ENCODE measurements at regions not wholly inside any gene's neighbourhood (a gene's known extent, or its start where the extent isn't known, plus 50 kb on each side); places are given as distances from the start of the nearest gene placed in this dataset.
"Not testable (repeated sequence)": the region's sequence is repeated elsewhere in the genome, so short reads cannot be mapped to it uniquely, and the experiment has no call there.

DNA sequence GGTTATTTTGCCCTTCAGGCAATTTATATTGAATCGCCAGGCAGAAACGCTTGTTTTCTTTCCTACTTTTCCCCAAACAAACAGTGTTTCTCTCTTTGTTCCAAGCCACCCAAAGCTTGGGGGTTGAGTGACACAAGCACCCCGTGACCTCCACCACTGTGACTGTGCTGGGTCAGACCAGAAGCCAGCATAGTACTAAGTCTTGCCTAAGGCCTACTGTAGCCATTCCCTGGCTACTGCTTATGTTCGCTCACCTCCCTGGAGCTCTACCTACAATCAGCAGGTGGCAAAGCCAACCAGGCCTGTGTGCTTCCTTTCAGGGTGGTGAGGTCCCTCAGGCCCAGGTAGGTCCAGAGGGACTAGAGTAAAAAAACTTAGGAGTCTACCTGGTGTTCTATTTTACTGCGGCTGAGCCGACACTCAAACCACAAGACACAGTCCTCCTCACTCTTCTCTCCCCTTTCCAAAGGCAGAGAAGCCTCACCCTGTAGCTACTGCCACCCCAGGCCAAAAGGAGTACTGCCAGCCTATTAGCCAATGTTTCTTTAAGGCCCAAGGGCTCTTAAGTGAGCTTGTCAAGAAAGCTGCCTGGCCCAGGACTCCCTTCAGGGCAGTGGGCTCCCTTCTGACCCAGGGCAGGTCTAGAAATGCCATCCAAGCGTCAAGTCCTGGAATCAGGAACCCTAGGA lies 411.8 kb upstream of the MIS18BP1 start:
- Histone ChIP-seq H3K4me3 (ENCODE audit: low read depth in 1 of 3, low read length in 3 of 3) (no peak overlapping the region), H3K9me3 (ENCODE audit: control insufficient read depth in 2 of 2, insufficient read depth in 1 of 2, low read depth in 1 of 2, low read length in 1 of 2) (peaks cover 1 to 13% of the 10 kb centered on the region in 2 donors), H3K27ac (ENCODE audit: low read depth in 1 of 3, low read length in 2 of 3) (no peak overlapping the region), H3K27me3 (ENCODE audit: control insufficient read depth in 3 of 3, insufficient read depth in 3 of 3, low read length in 3 of 3) (no peaks in the 10 kb centered on the region), H3K36me3 (ENCODE audit: control insufficient read depth in 3 of 3, insufficient read depth in 2 of 3, low read depth in 1 of 3, low read length in 3 of 3) (no peaks in the 10 kb centered on the region), H3K4me1 (ENCODE audit: control insufficient read depth in 3 of 3, insufficient read depth in 2 of 3, low read depth in 1 of 3, low read length in 2 of 3) (no peaks in the 10 kb centered on the region)
- 73 to 79% (median 77%) methylated on average over 7 of the region's 7 CpGs for WGBS, 3 donors
- FAIRE-seq: no peak
- no peak for DNase-seq

DNA sequence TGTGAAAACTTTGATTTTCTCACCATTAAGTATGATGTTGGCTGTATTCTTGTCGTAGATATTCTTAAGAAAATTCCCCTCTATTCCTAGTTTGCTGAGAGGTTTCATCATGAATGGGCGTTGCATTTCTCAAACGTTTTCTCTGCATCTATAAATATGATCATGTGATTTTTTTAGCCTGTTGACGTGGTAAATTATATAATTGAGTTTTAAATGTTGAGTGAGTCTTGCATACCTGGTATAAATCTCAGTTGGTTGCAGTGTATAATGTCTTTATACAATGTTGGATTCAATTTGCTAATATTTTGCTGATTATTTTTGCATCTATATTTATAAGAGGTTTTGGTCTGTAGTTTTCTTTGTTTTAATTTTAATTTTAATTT lies 405.9 kb upstream of the MIS18BP1 start:
- no peaks in the 10 kb centered on the region for H3K9me3 ChIP-seq (ENCODE audit: control insufficient read depth in 2 of 2, insufficient read depth in 1 of 2, low read depth in 1 of 2, low read length in 1 of 2)
- DNase-seq (no peak), FAIRE-seq (no peak)
- no peak overlapping the region for H3K27ac ChIP-seq (ENCODE audit: low read depth in 1 of 3, low read length in 2 of 3)
- no peaks in the 10 kb centered on the region for H3K27me3 ChIP-seq (ENCODE audit: control insufficient read depth in 3 of 3, insufficient read depth in 3 of 3, low read length in 3 of 3)
- WGBS, 3 donors: 46 to 58% (median 46%) methylated on average over 4 of the region's 4 CpGs
- no peak overlapping the region for H3K4me3 ChIP-seq (ENCODE audit: low read depth in 1 of 3, low read length in 3 of 3)
- H3K4me1 ChIP-seq (ENCODE audit: control insufficient read depth in 3 of 3, insufficient read depth in 2 of 3, low read depth in 1 of 3, low read length in 2 of 3): no peaks in the 10 kb centered on the region
- no peaks in the 10 kb centered on the region for H3K36me3 ChIP-seq (ENCODE audit: control insufficient read depth in 3 of 3, insufficient read depth in 2 of 3, low read depth in 1 of 3, low read length in 3 of 3)

DNA sequence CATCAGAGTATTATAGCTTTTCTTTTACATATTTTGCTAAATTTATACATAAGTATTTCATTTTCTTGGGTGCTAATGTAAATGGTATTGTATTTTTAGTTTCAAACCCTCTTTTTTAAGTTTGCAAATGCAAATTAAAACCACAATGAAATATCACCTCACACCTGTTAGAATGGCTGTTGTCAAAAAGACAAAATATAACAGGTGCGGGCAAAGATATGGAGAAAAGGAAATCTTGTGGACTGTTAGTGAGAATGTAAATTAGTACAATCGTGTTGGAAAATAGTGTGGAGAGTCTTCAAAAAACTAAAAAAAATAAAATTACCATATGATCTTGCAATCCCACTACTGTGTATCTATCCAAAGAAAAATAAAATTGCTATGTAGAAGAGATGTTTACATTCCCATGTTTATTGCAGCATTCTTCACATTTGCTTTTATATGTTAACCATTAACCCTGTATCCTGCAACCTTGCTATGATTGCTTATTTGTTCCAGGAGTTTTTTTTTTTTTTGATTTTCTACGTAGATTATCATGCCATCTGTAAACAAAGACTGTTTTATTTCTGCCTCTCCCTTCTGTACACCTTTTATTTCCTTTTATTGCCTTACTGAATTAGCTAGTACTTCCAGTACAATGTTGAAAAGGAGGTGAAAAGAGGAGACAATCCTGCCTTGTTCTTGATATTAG lies 405.4 kb upstream of the MIS18BP1 start:
- 62 to 66% (median 62%) methylated on average over 3 of the region's 3 CpGs for WGBS, 3 donors
- Histone ChIP-seq H3K4me1 (ENCODE audit: control insufficient read depth in 3 of 3, insufficient read depth in 2 of 3, low read depth in 1 of 3, low read length in 2 of 3) (no peaks in the 10 kb centered on the region), H3K36me3 (ENCODE audit: control insufficient read depth in 3 of 3, insufficient read depth in 2 of 3, low read depth in 1 of 3, low read length in 3 of 3) (no peaks in the 10 kb centered on the region), H3K27me3 (ENCODE audit: control insufficient read depth in 3 of 3, insufficient read depth in 3 of 3, low read length in 3 of 3) (no peaks in the 10 kb centered on the region), H3K27ac (ENCODE audit: low read depth in 1 of 3, low read length in 2 of 3) (no peak overlapping the region), H3K9me3 (ENCODE audit: control insufficient read depth in 2 of 2, insufficient read depth in 1 of 2, low read depth in 1 of 2, low read length in 1 of 2) (no peaks in the 10 kb centered on the region), H3K4me3 (ENCODE audit: low read depth in 1 of 3, low read length in 3 of 3) (no peak overlapping the region)
- DNase-seq (no peak), FAIRE-seq (no peak)

DNA sequence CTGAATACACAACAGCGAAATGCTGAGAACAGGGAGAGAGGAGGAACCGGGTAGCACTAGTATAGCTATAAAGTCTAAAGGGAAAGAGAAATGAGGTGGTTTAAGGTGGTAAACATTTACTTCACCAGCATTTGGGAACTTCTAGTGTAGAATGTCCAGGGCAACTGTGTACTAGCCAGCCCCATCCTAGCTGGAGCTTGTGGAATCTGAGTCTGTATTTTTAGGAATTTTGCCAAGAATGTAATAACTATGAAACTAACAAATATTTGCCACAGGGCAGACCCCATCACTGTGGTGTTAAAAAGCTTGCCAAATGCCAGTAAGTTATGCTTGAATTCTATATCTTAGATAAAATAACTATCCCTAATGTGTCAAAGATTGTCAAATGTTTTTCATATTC lies 398.9 kb upstream of the MIS18BP1 start:
- H3K36me3 ChIP-seq (ENCODE audit: control insufficient read depth in 3 of 3, insufficient read depth in 2 of 3, low read depth in 1 of 3, low read length in 3 of 3): no peaks in the 10 kb centered on the region
- H3K9me3 ChIP-seq (ENCODE audit: control insufficient read depth in 2 of 2, insufficient read depth in 1 of 2, low read depth in 1 of 2, low read length in 1 of 2): no peaks in the 10 kb centered on the region
- no peak overlapping the region for H3K27ac ChIP-seq (ENCODE audit: low read depth in 1 of 3, low read length in 2 of 3)
- FAIRE-seq (no peak), DNase-seq (no peak)
- 45 to 64% (median 61%) methylated on average over 2 of the region's 2 CpGs for WGBS, 3 donors
- H3K27me3 ChIP-seq (ENCODE audit: control insufficient read depth in 3 of 3, insufficient read depth in 3 of 3, low read length in 3 of 3): no peaks in the 10 kb centered on the region
- no peak overlapping the region for H3K4me3 ChIP-seq (ENCODE audit: low read depth in 1 of 3, low read length in 3 of 3)
- H3K4me1 ChIP-seq (ENCODE audit: control insufficient read depth in 3 of 3, insufficient read depth in 2 of 3, low read depth in 1 of 3, low read length in 2 of 3): no peaks in the 10 kb centered on the region

DNA sequence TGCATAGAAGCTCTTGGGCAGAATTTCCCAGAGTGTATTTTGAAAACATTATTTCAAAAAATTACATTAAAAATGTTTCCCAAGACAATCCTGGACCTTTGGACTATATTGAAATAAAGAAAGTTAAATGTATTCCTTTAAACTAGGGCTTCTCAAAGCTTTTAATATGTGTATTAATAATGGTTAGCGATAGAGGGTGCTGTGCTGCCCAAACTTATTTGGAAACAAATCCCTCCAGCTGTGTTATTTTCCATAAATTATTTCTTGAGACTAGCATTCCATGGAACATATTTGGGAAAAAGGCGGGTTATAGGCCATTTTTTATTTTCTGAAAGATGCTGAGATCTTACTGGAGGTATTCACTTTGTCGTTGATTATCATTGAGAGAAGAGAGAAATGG lies 397.8 kb upstream of the MIS18BP1 start:
- H3K9me3 ChIP-seq (ENCODE audit: control insufficient read depth in 2 of 2, insufficient read depth in 1 of 2, low read depth in 1 of 2, low read length in 1 of 2): no peaks in the 10 kb centered on the region
- H3K36me3 ChIP-seq (ENCODE audit: control insufficient read depth in 3 of 3, insufficient read depth in 2 of 3, low read depth in 1 of 3, low read length in 3 of 3): no peaks in the 10 kb centered on the region
- no peak overlapping the region for H3K27ac ChIP-seq (ENCODE audit: low read depth in 1 of 3, low read length in 2 of 3)
- H3K4me3 ChIP-seq (ENCODE audit: low read depth in 1 of 3, low read length in 3 of 3): no peak overlapping the region
- DNase-seq (no peak), FAIRE-seq (no peak)
- 72 to 80% (median 74%) methylated on average over 3 of the region's 3 CpGs for WGBS, 3 donors
- no peaks in the 10 kb centered on the region for H3K4me1 ChIP-seq (ENCODE audit: control insufficient read depth in 3 of 3, insufficient read depth in 2 of 3, low read depth in 1 of 3, low read length in 2 of 3)
- H3K27me3 ChIP-seq (ENCODE audit: control insufficient read depth in 3 of 3, insufficient read depth in 3 of 3, low read length in 3 of 3): no peaks in the 10 kb centered on the region

DNA sequence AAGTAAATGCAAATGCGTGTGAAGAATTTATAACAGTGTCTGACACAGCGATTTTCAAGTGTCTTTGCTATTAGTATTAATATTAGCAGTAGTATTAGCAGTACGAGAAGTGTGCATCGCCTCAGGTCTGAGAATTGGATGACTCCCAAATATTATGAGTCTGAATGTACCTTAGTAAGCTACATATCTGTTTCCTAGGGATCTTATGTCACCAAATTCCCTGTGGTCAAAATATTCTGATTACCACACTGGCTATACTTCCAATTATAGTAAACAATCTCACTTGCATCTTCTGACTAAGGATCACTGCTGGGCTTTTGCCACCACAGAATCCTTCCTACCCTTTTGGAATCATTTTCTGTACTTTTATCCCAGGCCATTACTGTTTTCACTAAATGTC lies 396.0 kb upstream of the MIS18BP1 start:
- Histone ChIP-seq H3K36me3 (ENCODE audit: control insufficient read depth in 3 of 3, insufficient read depth in 2 of 3, low read depth in 1 of 3, low read length in 3 of 3) (no peaks in the 10 kb centered on the region), H3K9me3 (ENCODE audit: control insufficient read depth in 2 of 2, insufficient read depth in 1 of 2, low read depth in 1 of 2, low read length in 1 of 2) (no peaks in the 10 kb centered on the region), H3K27me3 (ENCODE audit: control insufficient read depth in 3 of 3, insufficient read depth in 3 of 3, low read length in 3 of 3) (no peaks in the 10 kb centered on the region), H3K4me3 (ENCODE audit: low read depth in 1 of 3, low read length in 3 of 3) (no peak overlapping the region), H3K27ac (ENCODE audit: low read depth in 1 of 3, low read length in 2 of 3) (no peak overlapping the region), H3K4me1 (ENCODE audit: control insufficient read depth in 3 of 3, insufficient read depth in 2 of 3, low read depth in 1 of 3, low read length in 2 of 3) (no peaks in the 10 kb centered on the region)
- FAIRE-seq (no peak), DNase-seq (no peak)
- WGBS, 3 donors: 86 to 90% (median 87%) methylated on average over 4 of the region's 4 CpGs

DNA sequence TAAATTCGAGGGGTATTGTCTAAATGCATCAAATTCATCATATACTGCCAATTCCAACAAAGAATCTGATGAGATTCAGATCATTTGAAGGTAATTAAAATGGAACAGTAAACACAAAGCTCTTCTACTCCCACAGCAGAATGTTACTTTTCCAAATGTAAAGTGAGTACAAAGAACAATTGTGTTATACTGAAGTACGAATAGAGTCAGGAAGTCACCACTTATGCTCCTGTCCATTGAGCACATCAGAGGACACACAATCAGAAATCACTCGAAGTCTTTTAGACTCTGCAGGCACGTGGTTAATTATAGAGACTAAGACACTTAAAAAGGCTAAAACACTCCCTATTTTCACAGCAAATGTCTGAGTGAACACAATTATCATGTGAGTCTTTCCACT lies 388.5 kb upstream of the MIS18BP1 start:
- H3K27ac ChIP-seq (ENCODE audit: low read depth in 1 of 3, low read length in 2 of 3): no peak overlapping the region
- no peaks in the 10 kb centered on the region for H3K27me3 ChIP-seq (ENCODE audit: control insufficient read depth in 3 of 3, insufficient read depth in 3 of 3, low read length in 3 of 3)
- 46 to 56% (median 49%) methylated on average over 4 of the region's 4 CpGs for WGBS, 3 donors
- H3K9me3 ChIP-seq (ENCODE audit: control insufficient read depth in 2 of 2, insufficient read depth in 1 of 2, low read depth in 1 of 2, low read length in 1 of 2): no peaks in the 10 kb centered on the region
- DNase-seq (no peak), FAIRE-seq (no peak)
- H3K4me1 ChIP-seq (ENCODE audit: control insufficient read depth in 3 of 3, insufficient read depth in 2 of 3, low read depth in 1 of 3, low read length in 2 of 3): no peaks in the 10 kb centered on the region
- no peaks in the 10 kb centered on the region for H3K36me3 ChIP-seq (ENCODE audit: control insufficient read depth in 3 of 3, insufficient read depth in 2 of 3, low read depth in 1 of 3, low read length in 3 of 3)
- no peak overlapping the region for H3K4me3 ChIP-seq (ENCODE audit: low read depth in 1 of 3, low read length in 3 of 3)

DNA sequence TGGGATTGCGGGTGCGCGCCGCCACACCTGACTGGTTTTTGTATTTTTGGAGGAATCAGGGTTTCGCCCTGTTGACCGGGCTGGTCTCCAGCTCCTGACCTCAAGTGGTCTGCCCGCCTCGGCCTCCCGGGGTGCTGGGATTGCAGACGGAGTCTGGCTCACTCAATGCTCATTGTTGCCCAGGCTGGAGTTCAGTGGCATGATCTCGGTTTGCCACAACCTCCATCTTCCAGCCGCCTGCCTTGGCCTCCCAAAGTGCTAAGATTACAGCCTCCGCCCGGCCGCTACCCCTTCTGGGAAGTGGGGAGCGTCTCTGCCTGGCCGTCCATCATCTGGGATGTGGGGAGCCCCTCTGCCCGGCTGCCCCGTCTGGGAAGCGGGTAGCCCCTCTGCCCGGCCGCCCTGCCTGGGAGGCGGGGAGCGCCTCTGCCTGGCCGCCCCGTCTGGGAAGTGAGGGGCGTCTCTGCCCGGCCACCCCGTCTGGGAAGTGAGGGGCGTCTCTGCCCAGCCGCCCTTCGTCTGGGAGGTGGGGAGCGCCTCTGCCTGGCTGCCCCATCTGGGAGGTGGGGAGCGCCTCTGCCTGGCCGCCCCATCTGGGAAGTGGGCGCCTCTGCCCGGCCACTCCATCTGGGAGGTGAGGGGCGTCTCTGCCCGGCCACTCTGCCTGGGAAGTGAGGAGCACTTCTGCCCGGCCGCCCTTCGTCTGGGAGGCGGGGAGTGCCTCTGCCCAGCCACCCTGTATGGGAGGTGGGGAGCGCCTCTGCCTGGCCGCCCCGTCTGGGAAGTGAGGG lies 381.8 kb upstream of the MIS18BP1 start:
- not testable (repeated sequence) for H3K27me3 ChIP-seq (ENCODE audit: control insufficient read depth in 3 of 3, insufficient read depth in 3 of 3, low read length in 3 of 3); H3K4me1 ChIP-seq (ENCODE audit: control insufficient read depth in 3 of 3, insufficient read depth in 2 of 3, low read depth in 1 of 3, low read length in 2 of 3); H3K36me3 ChIP-seq (ENCODE audit: control insufficient read depth in 3 of 3, insufficient read depth in 2 of 3, low read depth in 1 of 3, low read length in 3 of 3); FAIRE-seq; H3K27ac ChIP-seq (ENCODE audit: low read depth in 1 of 3, low read length in 2 of 3); H3K9me3 ChIP-seq (ENCODE audit: control insufficient read depth in 2 of 2, insufficient read depth in 1 of 2, low read depth in 1 of 2, low read length in 1 of 2); DNase-seq; H3K4me3 ChIP-seq (ENCODE audit: low read depth in 1 of 3, low read length in 3 of 3)
- WGBS, 3 donors: 93 to 95% (median 94%) methylated on average over 39 to 46 of the region's 46 CpGs

All from small intestine (tissue), 7 donors.